ENCODE measurements at regions not wholly inside any gene's neighbourhood (a gene's known extent, or its start where the extent isn't known, plus 50 kb on each side); places are given as distances from the start of the nearest gene placed in this dataset.
"Not testable (repeated sequence)": the region's sequence is repeated elsewhere in the genome, so short reads cannot be mapped to it uniquely, and the experiment has no call there.

- H3K36me3 ChIP-seq = no peaks in the 10 kb centered on the region
- 64% methylated on average over 2 of the region's 2 CpGs for WGBS
- no peak for DNase-seq (ENCODE audit: low spot score)
- H3K9me3 ChIP-seq = no peaks in the 10 kb centered on the region
- intact Hi-C loops (cut with DNase I) = no loop called here
- H3K4me3 ChIP-seq = no peak overlapping the region
- no peak for TF ChIP-seq CTCF (IDR thresholded peaks at IDR 0.05)
- no peak for TF ChIP-seq POLR2A (IDR thresholded peaks at IDR 0.05)
- TF ChIP-seq POLR2AphosphoS5 (IDR thresholded peaks at IDR 0.05) = no peak
- no peaks in the 10 kb centered on the region for H3K27me3 ChIP-seq (replicated peaks; ENCODE audit: insufficient read depth)
- H3K4me1 ChIP-seq (replicated peaks) = no peaks in the 10 kb centered on the region
- H3K27ac ChIP-seq = no peak overlapping the region
Measured at GRCh38 chr7:24110056-24110455, 173.9 kb upstream of the NPY start.

GRCh38 chr7:24113506-24113905 is 170.5 kb upstream of the NPY start:
- no peaks in the 10 kb centered on the region for H3K36me3 ChIP-seq
- no peak overlapping the region for H3K27ac ChIP-seq
- no peak overlapping the region for H3K4me3 ChIP-seq
- intact Hi-C loops (cut with DNase I) = no loop called here
- TF ChIP-seq POLR2AphosphoS5 (IDR thresholded peaks at IDR 0.05) = no peak
- TF ChIP-seq POLR2A (IDR thresholded peaks at IDR 0.05) = no peak
- TF ChIP-seq CTCF (IDR thresholded peaks at IDR 0.05) = no peak
- DNase-seq (ENCODE audit: low spot score) = no peak
- no peaks in the 10 kb centered on the region for H3K9me3 ChIP-seq
- H3K4me1 ChIP-seq (replicated peaks) = no peaks in the 10 kb centered on the region
- WGBS = 90% methylated on average over 7 of the region's 7 CpGs
- no peaks in the 10 kb centered on the region for H3K27me3 ChIP-seq (replicated peaks; ENCODE audit: insufficient read depth)

- H3K36me3 ChIP-seq = no peaks in the 10 kb centered on the region
- H3K27me3 ChIP-seq (replicated peaks; ENCODE audit: insufficient read depth) = no peaks in the 10 kb centered on the region
- no peak overlapping the region for H3K4me3 ChIP-seq
- no peak overlapping the region for H3K27ac ChIP-seq
- TF ChIP-seq POLR2A (IDR thresholded peaks at IDR 0.05) (no peak), CTCF (IDR thresholded peaks at IDR 0.05) (no peak), POLR2AphosphoS5 (IDR thresholded peaks at IDR 0.05) (no peak)
- H3K9me3 ChIP-seq = no peaks in the 10 kb centered on the region
- DNase-seq (ENCODE audit: low spot score) = no peak
- intact Hi-C loops (cut with DNase I) = no loop called here
- no peaks in the 10 kb centered on the region for H3K4me1 ChIP-seq (replicated peaks)
- 83% methylated on average over 3 of the region's 3 CpGs for WGBS
Measured at GRCh38 chr7:24115661-24116060, 168.3 kb upstream of the NPY start.

- intact Hi-C loops (cut with DNase I); DNase-seq (ENCODE audit: low spot score); H3K27ac ChIP-seq; H3K4me3 ChIP-seq; H3K4me1 ChIP-seq (replicated peaks); H3K27me3 ChIP-seq (replicated peaks; ENCODE audit: insufficient read depth); H3K9me3 ChIP-seq; H3K36me3 ChIP-seq: not testable (repeated sequence)
- 77% methylated on average over 7 of the region's 7 CpGs for WGBS
Measured at GRCh38 chr7:24117903-24118499, 166.0 kb upstream of the NPY start.

GRCh38 chr7:24119852-24120251 is 164.1 kb upstream of the NPY start:
- DNase-seq (ENCODE audit: low spot score) = no peak
- Histone ChIP-seq H3K36me3 (no peaks in the 10 kb centered on the region), H3K4me3 (no peak overlapping the region), H3K27ac (no peak overlapping the region), H3K4me1 (replicated peaks) (no peaks in the 10 kb centered on the region), H3K27me3 (replicated peaks; ENCODE audit: insufficient read depth) (no peaks in the 10 kb centered on the region), H3K9me3 (no peaks in the 10 kb centered on the region)
- no peak for TF ChIP-seq CTCF (IDR thresholded peaks at IDR 0.05)
- TF ChIP-seq POLR2AphosphoS5 (IDR thresholded peaks at IDR 0.05) = no peak
- TF ChIP-seq POLR2A (IDR thresholded peaks at IDR 0.05) = no peak
- WGBS = 63% methylated on average over 5 of the region's 5 CpGs
- intact Hi-C loops (cut with DNase I) = no loop called here

Measured in prostate gland (tissue), 2 donors.